GM12878 (cell line): ENCODE measurements at regions not wholly inside any gene's neighbourhood (a gene's known extent, or its start where the extent isn't known, plus 50 kb on each side); places are given as distances from the start of the nearest gene placed in this dataset.

Experiments
- ATAC-seq: fragments of 200-7000 bp; cut with Tn5 transposase; 3 replicates; pipeline ENCODE4 v1.9.1; 2020; ENCODE audit warnings: mild to moderate bottlenecking, moderate library complexity
- BruUV-seq: library from RNA; stranded (reverse); fragments of 400-500 nt; replicated peaks from 2 replicates; lab custom pipeline; 2021; lab: Mats Ljungman, UMichigan
- CTCF ChIA-PET: fragments of 300-600 bp; sonication (Branson Sonifier 250); formaldehyde crosslinking; extraction: SDS; loops from one replicate; lab custom pipeline; 2021; ENCODE audit warnings: inconsistent platforms; lab: Yijun Ruan, JAX
- POLR2A ChIA-PET: fragments of 350-600 bp; formaldehyde crosslinking; extraction: SDS; loops from one replicate; lab custom pipeline; 2021; ENCODE audit warnings: inconsistent platforms; lab: Charles Lee
- RAD21 ChIA-PET: fragments of 300-600 bp; sonication (Branson Sonifier 250); formaldehyde crosslinking; loops from one replicate; lab custom pipeline; 2023; ENCODE audit warnings: antibody characterized with exemption; ENCODE audit not compliant: unreplicated experiment; lab: Charles Lee
- SMC1A ChIA-PET: fragments of 300-600 bp; sonication (Branson Sonifier 250); formaldehyde crosslinking; loops from one replicate; lab custom pipeline; 2023; ENCODE audit not compliant: unreplicated experiment, uncharacterized antibody; lab: Charles Lee
- DNase-seq: peaks from one replicate; pipeline ENCODE4 v3.0.0-alpha.2; 2011; ENCODE audit warnings: low read depth, low spot score
- FAIRE-seq: peaks from 3 replicates; lab custom pipeline; 2011; peaks lifted over from hg19 to GRCh38; lab: Jason Lieb, UNC
- H2AFZ ChIP-seq: 2 replicates; pipeline ENCODE4 v1.6.0; 2011; ENCODE audit warnings: low read depth, low read length, control low read depth; ENCODE audit not compliant: control insufficient read depth
- H3K27ac ChIP-seq: 2 replicates; pipeline ENCODE4 v1.5.1; 2011; ENCODE audit warnings: control low read depth; ENCODE audit not compliant: control insufficient read depth, insufficient read depth
- H3K27me3 ChIP-seq, 2 experiments: replicated peaks in 1 of 2; 2 replicates each; pipeline versions ENCODE4 v1.6.0 to v1.6.1; 2011; ENCODE audit warnings: low read length in 1 of 2; ENCODE audit not compliant: control insufficient read depth in 2 of 2, insufficient read depth in 2 of 2
- H3K36me3 ChIP-seq, 2 experiments: 2 replicates each; pipeline ENCODE4 v1.5.1; 2011; ENCODE audit warnings: low read length in 1 of 2; ENCODE audit not compliant: control insufficient read depth in 2 of 2, insufficient read depth in 2 of 2
- H3K4me1 ChIP-seq: 2 replicates; pipeline ENCODE4 v1.6.1; 2011; ENCODE audit warnings: mild to moderate bottlenecking, low read length, moderate library complexity, mixed read lengths; ENCODE audit not compliant: control insufficient read depth, insufficient read depth
- H3K4me2 ChIP-seq: 2 replicates; pipeline ENCODE4 v1.6.0; 2011; ENCODE audit warnings: control low read depth; ENCODE audit not compliant: control insufficient read depth, insufficient read depth
- H3K4me3 ChIP-seq: fragments of 200-600 bp; sonication (generic); 2 replicates; pipeline ENCODE4 v1.5.1; 2016
- H3K79me2 ChIP-seq: 2 replicates; pipeline ENCODE4 v1.6.0; 2011; ENCODE audit warnings: low read length; ENCODE audit not compliant: control insufficient read depth, insufficient read depth
- H3K9ac ChIP-seq: 2 replicates; pipeline ENCODE4 v1.8.0; 2011; ENCODE audit warnings: low read length, control low read depth, mixed read lengths; ENCODE audit not compliant: control insufficient read depth, insufficient read depth
- H3K9me3 ChIP-seq: replicated peaks from 3 replicates; pipeline ENCODE4 v1.5.1; 2011; ENCODE audit warnings: mild to moderate bottlenecking, low read length; ENCODE audit not compliant: control insufficient read depth, insufficient read depth
- H4K20me1 ChIP-seq: 2 replicates; pipeline ENCODE4 v1.6.0; 2011; ENCODE audit not compliant: control insufficient read depth, insufficient read depth
- FOXK2 ChIP-seq: fragments of 450-650 bp; IDR thresholded peaks from 2 replicates; pipeline ENCODE4 v1.6.1; 2017; ENCODE audit warnings: mild to moderate bottlenecking, moderate library complexity
- HDAC2 ChIP-seq: fragments of 200-600 bp; sonication (generic); IDR thresholded peaks from 2 replicates; pipeline ENCODE4 v1.6.1; 2017
- KAT2A ChIP-seq: conservative IDR thresholded peaks from 2 replicates; pipeline ENCODE4 v1.6.1; 2011; ENCODE audit warnings: low read depth, low read length; ENCODE audit not compliant: control insufficient read depth
- KDM1A ChIP-seq: fragments of 200-600 bp; sonication (generic); IDR thresholded peaks from 2 replicates; pipeline ENCODE4 v1.6.1; 2016; ENCODE audit warnings: borderline replicate concordance
- MEF2B ChIP-seq: fragments of 450-650 bp; IDR thresholded peaks from 2 replicates; pipeline ENCODE4 v1.6.1; 2018; ENCODE audit warnings: mild to moderate bottlenecking, moderate library complexity; ENCODE audit not compliant: partially characterized antibody, poor library complexity, severe bottlenecking
- MTA2 ChIP-seq: fragments of 450-650 bp; IDR thresholded peaks from 2 replicates; pipeline ENCODE4 v1.6.1; 2016; ENCODE audit warnings: low read depth, mild to moderate bottlenecking, moderate library complexity
- NRF1 ChIP-seq: conservative IDR thresholded peaks from 2 replicates; pipeline ENCODE4 v1.6.1; 2011; ENCODE audit warnings: mild to moderate bottlenecking, low read depth, low read length, improper control_type of control experiment
- RBBP5 ChIP-seq: fragments of 200-600 bp; sonication (generic); conservative IDR thresholded peaks from 2 replicates; pipeline ENCODE4 v1.6.1; 2016
- RFX5 ChIP-seq: IDR thresholded peaks from 2 replicates; pipeline ENCODE4 v1.6.1; 2011; ENCODE audit warnings: low read depth, low read length, improper control_type of control experiment
- SREBF1 ChIP-seq: IDR thresholded peaks from 2 replicates; pipeline ENCODE4 v1.6.1; 2012; ENCODE audit warnings: mild to moderate bottlenecking, low read length
- YBX1 ChIP-seq: fragments of 450-650 bp; IDR thresholded peaks from 2 replicates; pipeline ENCODE4 v1.6.1; 2016; ENCODE audit warnings: antibody characterized with exemption
- ZNF207 ChIP-seq: fragments of 450-650 bp; IDR thresholded peaks from 2 replicates; pipeline ENCODE4 v1.6.1; 2014; ENCODE audit warnings: antibody characterized with exemption, mild to moderate bottlenecking, borderline replicate concordance
- WGBS: methylation state at CpG from one replicate; pipeline ENCODE4 v1.1.6; 2016; ENCODE audit warnings: low lambda C conversion rate; ENCODE audit not compliant: insufficient replicate concordance, insufficient coverage; ENCODE audit errors: missing lambda C conversion rate; 5-methylcytosine and 5-hydroxymethylcytosine counted together
- in situ Hi-C: fragments of 300-500 bp; cut with MboI; formaldehyde crosslinking; loops from 9 replicates; pipeline ENCODE4 v1.14.3; 2018; ENCODE audit warnings: mixed read lengths
- intact Hi-C: fragments of 100-400 bp; cut with micrococcal nuclease; formaldehyde crosslinking; loops from one replicate; pipeline ENCODE4 v1.14.2; 2022; ENCODE audit not compliant: unreplicated experiment
- TF ChIP-seq, protein P1 (sequence below): IDR thresholded peaks from 2 replicates; pipeline ENCODE4 v1.6.1; 2011; ENCODE audit warnings: borderline replicate concordance, low read depth, mild to moderate bottlenecking, moderate library complexity, low read length; ENCODE audit not compliant: insufficient read depth, poor library complexity, severe bottlenecking
- TF ChIP-seq, protein P2 (sequence below): fragments of 450-650 bp; IDR thresholded peaks from 2 replicates; pipeline ENCODE4 v1.6.1; 2017; ENCODE audit warnings: low read depth, mild to moderate bottlenecking, moderate library complexity
- TF ChIP-seq, protein P3 (sequence below), 3 experiments: IDR thresholded peaks in 2 of 3; conservative IDR thresholded peaks in 1 of 3; 2 replicates each; pipeline ENCODE4 v1.5.1; 2011; ENCODE audit warnings: low read depth in 3 of 3, low read length in 3 of 3, mild to moderate bottlenecking in 3 of 3, control low read depth in 2 of 3, moderate library complexity in 2 of 3, inconsistent platforms in 1 of 3, mixed read lengths in 1 of 3; ENCODE audit not compliant: control insufficient read depth in 2 of 3, insufficient read depth in 1 of 3; ENCODE audit errors: extremely low read depth in 1 of 3

DNA sequence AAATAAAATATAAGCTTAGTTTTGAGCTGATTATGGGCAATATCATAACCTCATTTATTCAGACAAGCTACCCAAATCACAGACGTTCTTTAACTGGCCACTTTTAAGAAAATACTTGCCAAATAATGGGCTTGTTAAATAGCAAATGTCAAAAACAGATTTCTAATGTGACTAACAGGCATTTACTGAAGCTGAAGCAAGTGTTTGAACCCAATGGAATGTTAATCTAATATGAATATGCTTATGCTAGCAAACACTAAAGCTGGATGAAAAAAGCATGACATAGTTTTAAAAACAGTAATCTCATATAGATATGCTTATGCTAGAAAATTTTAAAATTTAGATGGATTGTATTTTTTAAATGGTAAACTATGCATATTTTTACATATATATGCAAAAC lies 411.6 kb upstream of the PTGER4 start:
- no TSS peak for BruUV-seq
- ChIA-PET SMC1A (interaction anchor here (0.6 to 1.2 kb wide), 3 partner anchors 10 to 710 kb away, joined by 3 to 5 read pairs (median 5); no protein-coding TSS in a partner anchor), RAD21 (no interaction called here), POLR2A (no interaction called here), CTCF (no interaction called here)
- Histone ChIP-seq H3K4me2 (no peak overlapping the region), H4K20me1 (no peaks in the 10 kb centered on the region), H3K9me3 (no peaks in the 10 kb centered on the region), H3K4me1 (no peaks in the 10 kb centered on the region), H3K36me3 (no peaks in the 10 kb centered on the region), H3K27ac (no peak overlapping the region), H2AFZ (no peak overlapping the region), H3K4me3 (no peak overlapping the region), H3K79me2 (no peaks in the 10 kb centered on the region), H3K9ac (no peak overlapping the region), H3K27me3 (no peaks in the 10 kb centered on the region)
- TF ChIP-seq MTA2 (no peak), MEF2B (no peak), KAT2A (no peak), SREBF1 (no peak)
- DNase-seq (no peak), ATAC-seq (no peak), FAIRE-seq (no peak)
- in situ Hi-C loops: no loop called here
- intact Hi-C loops: no loop called here
- 28% methylated on average over 1 of the region's 1 CpG for WGBS

DNA sequence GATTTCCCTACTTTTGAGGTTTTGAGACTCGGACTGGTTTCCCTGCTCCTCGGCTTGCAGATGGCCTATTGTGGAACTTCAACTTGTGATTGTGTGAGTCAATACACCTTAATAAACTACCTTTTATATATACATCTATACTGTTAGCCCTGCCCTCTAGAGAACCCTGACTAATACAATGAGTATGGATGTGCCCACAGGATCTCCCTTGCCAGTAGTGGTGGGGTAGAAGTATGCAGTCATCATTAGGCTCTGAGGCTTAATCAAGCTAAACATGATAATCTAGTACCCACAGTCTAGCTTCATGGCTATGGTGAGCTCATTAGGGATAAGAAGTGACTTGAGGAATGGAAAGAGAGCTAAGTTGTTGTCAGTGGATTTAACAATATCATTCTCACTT lies 412.8 kb upstream of the PTGER4 start:
- Histone ChIP-seq H3K36me3 (no peaks in the 10 kb centered on the region), H3K4me2 (no peak overlapping the region), H3K9me3 (no peaks in the 10 kb centered on the region), H4K20me1 (no peaks in the 10 kb centered on the region), H3K9ac (no peak overlapping the region), H3K4me3 (no peak overlapping the region), H3K27ac (no peak overlapping the region), H2AFZ (no peak overlapping the region), H3K79me2 (no peaks in the 10 kb centered on the region), H3K4me1 (no peaks in the 10 kb centered on the region), H3K27me3 (no peaks in the 10 kb centered on the region)
- FAIRE-seq (no peak), ATAC-seq (no peak), DNase-seq (no peak)
- WGBS: 57% methylated on average over 2 of the region's 2 CpGs
- POLR2A ChIA-PET: no interaction called here
- no TSS peak for BruUV-seq
- RAD21 ChIA-PET: no interaction called here
- CTCF ChIA-PET: no interaction called here
- intact Hi-C loops (no loop called here), in situ Hi-C loops (no loop called here)
- SMC1A ChIA-PET: no interaction called here
- TF ChIP-seq RBBP5 (no peak), YBX1 (no peak), RFX5 (no peak), ZNF207 (no peak), NRF1 (no peak), HDAC2 (no peak), KDM1A (no peak), FOXK2 (no peak)
- TF ChIP-seq, protein P1, sequence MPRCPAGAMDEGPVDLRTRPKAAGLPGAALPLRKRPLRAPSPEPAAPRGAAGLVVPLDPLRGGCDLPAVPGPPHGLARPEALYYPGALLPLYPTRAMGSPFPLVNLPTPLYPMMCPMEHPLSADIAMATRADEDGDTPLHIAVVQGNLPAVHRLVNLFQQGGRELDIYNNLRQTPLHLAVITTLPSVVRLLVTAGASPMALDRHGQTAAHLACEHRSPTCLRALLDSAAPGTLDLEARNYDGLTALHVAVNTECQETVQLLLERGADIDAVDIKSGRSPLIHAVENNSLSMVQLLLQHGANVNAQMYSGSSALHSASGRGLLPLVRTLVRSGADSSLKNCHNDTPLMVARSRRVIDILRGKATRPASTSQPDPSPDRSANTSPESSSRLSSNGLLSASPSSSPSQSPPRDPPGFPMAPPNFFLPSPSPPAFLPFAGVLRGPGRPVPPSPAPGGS: no peak
- TF ChIP-seq, protein P2, sequence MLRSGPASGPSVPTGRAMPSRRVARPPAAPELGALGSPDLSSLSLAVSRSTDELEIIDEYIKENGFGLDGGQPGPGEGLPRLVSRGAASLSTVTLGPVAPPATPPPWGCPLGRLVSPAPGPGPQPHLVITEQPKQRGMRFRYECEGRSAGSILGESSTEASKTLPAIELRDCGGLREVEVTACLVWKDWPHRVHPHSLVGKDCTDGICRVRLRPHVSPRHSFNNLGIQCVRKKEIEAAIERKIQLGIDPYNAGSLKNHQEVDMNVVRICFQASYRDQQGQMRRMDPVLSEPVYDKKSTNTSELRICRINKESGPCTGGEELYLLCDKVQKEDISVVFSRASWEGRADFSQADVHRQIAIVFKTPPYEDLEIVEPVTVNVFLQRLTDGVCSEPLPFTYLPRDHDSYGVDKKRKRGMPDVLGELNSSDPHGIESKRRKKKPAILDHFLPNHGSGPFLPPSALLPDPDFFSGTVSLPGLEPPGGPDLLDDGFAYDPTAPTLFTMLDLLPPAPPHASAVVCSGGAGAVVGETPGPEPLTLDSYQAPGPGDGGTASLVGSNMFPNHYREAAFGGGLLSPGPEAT: no peak
- TF ChIP-seq, protein P3, sequence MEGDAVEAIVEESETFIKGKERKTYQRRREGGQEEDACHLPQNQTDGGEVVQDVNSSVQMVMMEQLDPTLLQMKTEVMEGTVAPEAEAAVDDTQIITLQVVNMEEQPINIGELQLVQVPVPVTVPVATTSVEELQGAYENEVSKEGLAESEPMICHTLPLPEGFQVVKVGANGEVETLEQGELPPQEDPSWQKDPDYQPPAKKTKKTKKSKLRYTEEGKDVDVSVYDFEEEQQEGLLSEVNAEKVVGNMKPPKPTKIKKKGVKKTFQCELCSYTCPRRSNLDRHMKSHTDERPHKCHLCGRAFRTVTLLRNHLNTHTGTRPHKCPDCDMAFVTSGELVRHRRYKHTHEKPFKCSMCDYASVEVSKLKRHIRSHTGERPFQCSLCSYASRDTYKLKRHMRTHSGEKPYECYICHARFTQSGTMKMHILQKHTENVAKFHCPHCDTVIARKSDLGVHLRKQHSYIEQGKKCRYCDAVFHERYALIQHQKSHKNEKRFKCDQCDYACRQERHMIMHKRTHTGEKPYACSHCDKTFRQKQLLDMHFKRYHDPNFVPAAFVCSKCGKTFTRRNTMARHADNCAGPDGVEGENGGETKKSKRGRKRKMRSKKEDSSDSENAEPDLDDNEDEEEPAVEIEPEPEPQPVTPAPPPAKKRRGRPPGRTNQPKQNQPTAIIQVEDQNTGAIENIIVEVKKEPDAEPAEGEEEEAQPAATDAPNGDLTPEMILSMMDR (IDR thresholded peaks at IDR 0.05 in 2 of 3, conservative IDR thresholded peaks at IDR 0.05 in 1 of 3; ENCODE audit: control insufficient read depth in 2 of 3, extremely low read depth in 1 of 3, insufficient read depth in 1 of 3, low read depth in 3 of 3, low read length in 3 of 3): no peak
